Endothelial cell of umbilical vein (primary cell): ENCODE measurements at regions not wholly inside any gene's neighbourhood (a gene's known extent, or its start where the extent isn't known, plus 50 kb on each side); places are given as distances from the start of the nearest gene placed in this dataset.

ENCODE experiments used
- BruUV-seq: library from RNA; stranded (reverse); fragments of 400-500 nt; replicated peaks from 2 replicates; lab custom pipeline; 2021; lab: Mats Ljungman, UMichigan
- CTCF ChIA-PET: fragments of 300-600, 350-600 bp; sonication (Branson Sonifier 250); formaldehyde crosslinking; loops from one replicate; lab custom pipeline; 2021; ENCODE audit warnings: antibody characterized with exemption, inconsistent platforms; lab: Charles Lee
- POLR2A ChIA-PET: fragments of 300-600, 350-600 bp; sonication (Branson Sonifier 250); formaldehyde crosslinking; loops from one replicate; lab custom pipeline; 2021; ENCODE audit warnings: antibody characterized with exemption, inconsistent platforms; lab: Charles Lee
- DNase-seq: peaks from one replicate; pipeline ENCODE4 v3.0.0-alpha.2; 2011; ENCODE audit warnings: low read depth, low spot score
- FAIRE-seq: peaks from 2 replicates; lab custom pipeline; 2011; peaks lifted over from hg19 to GRCh38; lab: Jason Lieb, UNC
- H2AFZ ChIP-seq: 2 replicates; pipeline ENCODE4 v1.6.0; 2012; ENCODE audit warnings: low read depth, low read length, control low read depth, inconsistent platforms
- H3K27ac ChIP-seq: 2 replicates; pipeline ENCODE4 v1.5.1; 2011; ENCODE audit warnings: low read depth, mild to moderate bottlenecking, control low read depth, low read length, moderate library complexity; ENCODE audit not compliant: insufficient read depth
- H3K27me3 ChIP-seq, 2 experiments: 2 replicates each; pipeline versions ENCODE4 v1.6.0 to v1.6.1; 2011; ENCODE audit warnings: low read length in 2 of 2, mixed read lengths in 1 of 2; ENCODE audit not compliant: control insufficient read depth in 2 of 2, insufficient read depth in 2 of 2
- H3K36me3 ChIP-seq, 2 experiments: 2 replicates in 1 of 2; 3 replicates in 1 of 2; pipeline ENCODE4 v1.5.1; 2011; ENCODE audit warnings: low read length in 2 of 2, mild to moderate bottlenecking in 1 of 2, moderate library complexity in 1 of 2; ENCODE audit not compliant: control insufficient read depth in 2 of 2, insufficient read depth in 2 of 2; ENCODE audit errors: extremely low read depth in 1 of 2
- H3K4me1 ChIP-seq: 3 replicates; pipeline ENCODE4 v1.5.1; 2011; ENCODE audit warnings: mild to moderate bottlenecking, low read length; ENCODE audit not compliant: control insufficient read depth, insufficient read depth; ENCODE audit errors: extremely low read depth
- H3K4me2 ChIP-seq: 2 replicates; pipeline ENCODE4 v1.6.1; 2011; ENCODE audit warnings: low read length, control low read depth, mixed read lengths; ENCODE audit not compliant: insufficient read depth
- H3K4me3 ChIP-seq, 3 experiments: fragments of 200-600 bp in 1 of 3; sonication (generic), shearing (Covaris generic) in 1 of 3; replicated peaks in 1 of 3; 2 replicates each; pipeline ENCODE4 v1.5.1; 2011 to 2016; ENCODE audit warnings: control low read depth in 3 of 3, low read length in 3 of 3, mild to moderate bottlenecking in 2 of 3, inconsistent platforms in 1 of 3, low read depth in 1 of 3, moderate library complexity in 1 of 3; ENCODE audit not compliant: insufficient read depth in 1 of 3
- H3K79me2 ChIP-seq: 2 replicates; pipeline ENCODE4 v1.6.0; 2012; ENCODE audit warnings: low read length, inconsistent platforms; ENCODE audit not compliant: control insufficient read depth, insufficient read depth
- H3K9ac ChIP-seq: replicated peaks from 2 replicates; pipeline ENCODE3; 2011; ENCODE audit warnings: low read length, control low read depth; ENCODE audit not compliant: insufficient read depth; ENCODE audit errors: extremely low read depth
- H3K9me1 ChIP-seq: replicated peaks from 3 replicates; pipeline ENCODE4 v1.6.0; 2011; ENCODE audit warnings: mild to moderate bottlenecking, low read length; ENCODE audit not compliant: control insufficient read depth, insufficient read depth; ENCODE audit errors: extremely low read depth
- H3K9me3 ChIP-seq: replicated peaks from 2 replicates; pipeline ENCODE4 v1.5.1; 2012; ENCODE audit warnings: low read length, inconsistent platforms; ENCODE audit not compliant: control insufficient read depth, insufficient read depth
- H4K20me1 ChIP-seq: replicated peaks from 2 replicates; pipeline ENCODE3; 2011; ENCODE audit warnings: mild to moderate bottlenecking, low read length; ENCODE audit not compliant: control insufficient read depth, insufficient read depth; ENCODE audit errors: extremely low read depth
- CTCF ChIP-seq, 2 donors: IDR thresholded peaks; 1 replicate in 1 of 2; 2 replicates in 1 of 2; pipeline ENCODE4 v1.5.1; 2011; ENCODE audit warnings: low read length in 2 of 2, mild to moderate bottlenecking in 2 of 2, moderate library complexity in 2 of 2, control low read depth in 1 of 2, inconsistent platforms in 1 of 2, low read depth in 1 of 2; ENCODE audit not compliant: insufficient read depth in 1 of 2; ENCODE audit errors: extremely low read depth in 1 of 2
- EZH2 ChIP-seq: IDR thresholded peaks from 2 replicates; pipeline ENCODE4 v1.6.1; 2012; ENCODE audit warnings: borderline replicate concordance, low read depth, mild to moderate bottlenecking, moderate library complexity, low read length, inconsistent platforms; ENCODE audit not compliant: severe bottlenecking
- FOS ChIP-seq: IDR thresholded peaks from 2 replicates; pipeline ENCODE4 v1.6.1; 2011; ENCODE audit warnings: mild to moderate bottlenecking, low read length, moderate library complexity, borderline replicate concordance; ENCODE audit not compliant: insufficient read depth
- GATA2 ChIP-seq: IDR thresholded peaks from 2 replicates; pipeline ENCODE4 v1.7.0; 2011; ENCODE audit warnings: low read depth, mild to moderate bottlenecking, moderate library complexity, mixed read lengths, low read length; ENCODE audit not compliant: insufficient read length, insufficient read depth
- JUN ChIP-seq: IDR thresholded peaks from 2 replicates; pipeline ENCODE4 v1.6.1; 2011; ENCODE audit warnings: borderline replicate concordance, low read depth; ENCODE audit not compliant: insufficient read length, insufficient read depth
- MAX ChIP-seq: IDR thresholded peaks from 2 replicates; pipeline ENCODE4 v1.6.1; 2011; ENCODE audit not compliant: insufficient read depth, insufficient read length
- MYC ChIP-seq: IDR thresholded peaks from one replicate; pipeline ENCODE4 v1.6.1; 2011; ENCODE audit warnings: mild to moderate bottlenecking, low read depth, low read length
- POLR2A ChIP-seq: IDR thresholded peaks from 2 replicates; pipeline ENCODE4 v1.6.1; 2012; ENCODE audit warnings: low read depth, mild to moderate bottlenecking, control low read depth, low read length
- POLR2AphosphoS5 ChIP-seq: IDR thresholded peaks from 2 replicates; pipeline ENCODE4 v1.6.1; 2012; ENCODE audit warnings: low read depth, mild to moderate bottlenecking, control low read depth, low read length, moderate library complexity; ENCODE audit not compliant: insufficient read depth
- dilution Hi-C: fragments of 300-500 bp; cut with MboI; formaldehyde crosslinking; loops from one replicate; pipeline ENCODE4 v1.15.0; 2019; ENCODE audit warnings: low sequenced_read_pairs; ENCODE audit not compliant: extremely low pct_ligation_motif_present
- intact Hi-C: fragments of 100-400 bp; cut with micrococcal nuclease; formaldehyde crosslinking; loops from one replicate; pipeline ENCODE4 v1.10.0; 2022

DNA sequence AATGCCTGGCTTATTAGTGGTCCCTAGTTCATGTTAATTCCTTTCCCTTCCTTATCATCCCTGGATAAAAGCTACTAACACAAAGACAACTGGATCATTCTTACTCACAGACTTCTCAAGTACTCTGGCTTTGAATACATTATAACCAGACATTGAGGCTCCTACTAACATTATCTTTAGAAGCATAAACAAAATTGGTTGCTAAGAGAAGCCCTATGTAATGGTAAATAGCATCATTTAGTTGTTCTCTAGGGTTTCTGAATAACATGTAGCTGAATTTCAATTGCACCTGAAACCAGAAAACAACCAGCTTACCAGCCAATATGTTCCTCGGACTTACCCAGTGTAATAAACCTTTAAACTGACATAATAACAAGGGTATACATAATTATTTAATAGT lies 114.1 kb upstream of the NCKAP5 start:
- H2AFZ ChIP-seq = no peak overlapping the region
- BruUV-seq = no TSS peak
- no peaks in the 10 kb centered on the region for H3K9me3 ChIP-seq
- no peaks in the 10 kb centered on the region for H3K4me1 ChIP-seq
- no peak overlapping the region for H3K4me2 ChIP-seq
- DNase-seq (no peak), FAIRE-seq (no peak)
- POLR2A ChIA-PET = no interaction called here
- H3K27ac ChIP-seq = no peak overlapping the region
- H3K27me3 ChIP-seq = peaks cover 0 to 4% of the 10 kb centered on the region in 2 experiments
- dilution Hi-C loops = no loop called here
- no peak overlapping the region for H3K9ac ChIP-seq
- H3K36me3 ChIP-seq = no peaks in the 10 kb centered on the region
- H4K20me1 ChIP-seq = no peaks in the 10 kb centered on the region
- CTCF ChIA-PET = no interaction called here
- H3K79me2 ChIP-seq = no peaks in the 10 kb centered on the region
- no peaks in the 10 kb centered on the region for H3K9me1 ChIP-seq
- H3K4me3 ChIP-seq = no peak overlapping the region
- TF ChIP-seq POLR2A (no peak), EZH2 (no peak), POLR2AphosphoS5 (no peak)
- intact Hi-C loops = no loop called here

DNA sequence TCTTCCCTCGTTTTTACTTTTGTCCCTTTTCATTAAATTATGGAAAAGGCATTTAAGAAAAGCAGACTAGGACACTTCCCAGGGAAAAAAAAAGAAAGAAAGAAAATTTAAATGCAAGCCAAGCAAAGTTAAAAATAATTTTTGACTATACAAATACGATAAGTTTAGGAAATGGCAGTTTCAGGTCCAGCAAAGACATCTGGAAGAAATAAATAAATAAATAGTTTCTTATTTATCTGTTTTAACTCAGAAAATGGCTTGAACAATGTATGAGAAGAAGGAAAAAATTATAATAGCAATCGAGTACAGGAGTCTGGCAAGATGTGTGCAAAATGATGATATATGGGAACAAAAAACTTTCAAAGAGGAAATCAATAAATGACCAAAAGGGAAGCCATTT lies 114.6 kb upstream of the NCKAP5 start:
- H3K27me3 ChIP-seq = peaks cover 0 to 4% of the 10 kb centered on the region in 2 experiments
- H3K9me3 ChIP-seq = no peaks in the 10 kb centered on the region
- no peaks in the 10 kb centered on the region for H3K79me2 ChIP-seq
- H3K4me3 ChIP-seq = no peak overlapping the region
- no peaks in the 10 kb centered on the region for H3K9me1 ChIP-seq
- DNase-seq = no peak
- ChIA-PET POLR2A (no interaction called here), CTCF (no interaction called here)
- TF ChIP-seq MYC (no peak), JUN (no peak), CTCF (IDR thresholded peaks at IDR 0.05; ENCODE audit: extremely low read depth in 1 of 2, insufficient read depth in 1 of 2, low read depth in 1 of 2, low read length in 2 of 2) (no peak), EZH2 (no peak), GATA2 (no peak), MAX (no peak), POLR2AphosphoS5 (no peak), POLR2A (no peak), FOS (no peak)
- intact Hi-C loops = no loop called here
- no peaks in the 10 kb centered on the region for H3K36me3 ChIP-seq
- no peaks in the 10 kb centered on the region for H4K20me1 ChIP-seq
- H3K9ac ChIP-seq = no peak overlapping the region
- FAIRE-seq = no peak
- H3K27ac ChIP-seq = no peak overlapping the region
- dilution Hi-C loops = no loop called here
- H2AFZ ChIP-seq = no peak overlapping the region
- BruUV-seq = no TSS peak
- no peak overlapping the region for H3K4me2 ChIP-seq
- H3K4me1 ChIP-seq = no peaks in the 10 kb centered on the region
